ENCODE measurements at regions not wholly inside any gene's neighbourhood (a gene's known extent, or its start where the extent isn't known, plus 50 kb on each side); places are given as distances from the start of the nearest gene placed in this dataset.

GRCh38 chr18:64979791-64980190 lies 771.0 kb upstream of the CDH7 start:
- Histone ChIP-seq H3K27ac (no peak overlapping the region), H3K4me1 (no peaks in the 10 kb centered on the region), H3K4me3 (no peak overlapping the region), H3K9me3 (no peaks in the 10 kb centered on the region), H3K27me3 (no peaks in the 10 kb centered on the region), H3K36me3 (no peaks in the 10 kb centered on the region)
- no peak for DNase-seq (ENCODE audit: low spot score in 2 of 2)
- intact Hi-C loops (cut with DNase I) = loop anchor here (10.0 kb wide), 1 partner anchor 815 kb away; no protein-coding TSS in a partner anchor
- TF ChIP-seq CTCF (IDR thresholded peaks at IDR 0.05) = no peak

- no peaks in the 10 kb centered on the region for H3K9me3 ChIP-seq
- H3K4me1 ChIP-seq = no peaks in the 10 kb centered on the region
- no peak overlapping the region for H3K27ac ChIP-seq
- H3K36me3 ChIP-seq = no peaks in the 10 kb centered on the region
- no peaks in the 10 kb centered on the region for H3K27me3 ChIP-seq
- intact Hi-C loops (cut with DNase I) = no loop called here
- DNase-seq (ENCODE audit: low spot score in 2 of 2) = no peak
- no peak overlapping the region for H3K4me3 ChIP-seq
- TF ChIP-seq CTCF (IDR thresholded peaks at IDR 0.05) = no peak
Observed at GRCh38 chr18:64974391-64975125, 776.3 kb upstream of the CDH7 start.

- DNase-seq (ENCODE audit: low spot score in 2 of 2) = no peak
- no peaks in the 10 kb centered on the region for H3K36me3 ChIP-seq
- H3K9me3 ChIP-seq = no peaks in the 10 kb centered on the region
- no peaks in the 10 kb centered on the region for H3K27me3 ChIP-seq
- no peak overlapping the region for H3K4me3 ChIP-seq
- TF ChIP-seq CTCF (IDR thresholded peaks at IDR 0.05) = no peak
- no peaks in the 10 kb centered on the region for H3K4me1 ChIP-seq
- intact Hi-C loops (cut with DNase I) = no loop called here
- no peak overlapping the region for H3K27ac ChIP-seq
Observed at GRCh38 chr18:64972545-64972944, 778.3 kb upstream of the CDH7 start.

- no peaks in the 10 kb centered on the region for H3K9me3 ChIP-seq
- H3K4me3 ChIP-seq = no peak overlapping the region
- no peak for TF ChIP-seq CTCF (IDR thresholded peaks at IDR 0.05)
- no peaks in the 10 kb centered on the region for H3K4me1 ChIP-seq
- no peaks in the 10 kb centered on the region for H3K36me3 ChIP-seq
- no peak overlapping the region for H3K27ac ChIP-seq
- no peaks in the 10 kb centered on the region for H3K27me3 ChIP-seq
- DNase-seq (ENCODE audit: low spot score in 2 of 2) = no peak
- intact Hi-C loops (cut with DNase I) = no loop called here
Observed at GRCh38 chr18:64966667-64967066, 784.1 kb upstream of the CDH7 start.

GRCh38 chr18:64956465-64956864 lies 794.3 kb upstream of the CDH7 start:
- no peak overlapping the region for H3K4me3 ChIP-seq
- no peaks in the 10 kb centered on the region for H3K4me1 ChIP-seq
- no peak for DNase-seq (ENCODE audit: low spot score in 2 of 2)
- TF ChIP-seq CTCF (IDR thresholded peaks at IDR 0.05) = no peak
- no peaks in the 10 kb centered on the region for H3K9me3 ChIP-seq
- H3K27me3 ChIP-seq = no peaks in the 10 kb centered on the region
- intact Hi-C loops (cut with DNase I) = no loop called here
- H3K36me3 ChIP-seq = no peaks in the 10 kb centered on the region
- no peak overlapping the region for H3K27ac ChIP-seq

- Histone ChIP-seq H3K27me3 (no peaks in the 10 kb centered on the region), H3K27ac (no peak overlapping the region), H3K9me3 (no peaks in the 10 kb centered on the region), H3K4me1 (no peaks in the 10 kb centered on the region), H3K36me3 (no peaks in the 10 kb centered on the region), H3K4me3 (no peak overlapping the region)
- TF ChIP-seq CTCF (IDR thresholded peaks at IDR 0.05) = no peak
- DNase-seq (ENCODE audit: low spot score in 2 of 2) = no peak
- intact Hi-C loops (cut with DNase I) = no loop called here
Observed at GRCh38 chr18:64949885-64950284, 800.9 kb upstream of the CDH7 start.
